H1 (cell line): ENCODE measurements at regions not wholly inside any gene's neighbourhood (a gene's known extent, or its start where the extent isn't known, plus 50 kb on each side); places are given as distances from the start of the nearest gene placed in this dataset.

ENCODE experiments used
- CTCF ChIA-PET: fragments of 300-600 bp; sonication (Branson Sonifier 250); formaldehyde crosslinking; loops from one replicate; lab custom pipeline; 2021; ENCODE audit not compliant: partially characterized antibody; lab: Charles Lee
- POLR2A ChIA-PET: fragments of 300-600 bp; sonication (Branson Sonifier 250); formaldehyde crosslinking; loops from one replicate; lab custom pipeline; 2021; ENCODE audit warnings: inconsistent platforms; ENCODE audit not compliant: partially characterized antibody; lab: Charles Lee
- DNase-seq, 2 experiments: peaks; one replicate each; pipeline versions ENCODE4 v3.0.0 to v3.0.0-alpha.2; 2010 to 2022; ENCODE audit warnings: low spot score in 2 of 2, low read depth in 1 of 2, mixed read lengths in 1 of 2
- FAIRE-seq: peaks from 2 replicates; lab custom pipeline; 2011; peaks lifted over from hg19 to GRCh38; lab: Jason Lieb, UNC
- H2AFZ ChIP-seq: 2 replicates; pipeline ENCODE4 v1.8.1; 2012; ENCODE audit warnings: low read length, inconsistent platforms
- H2AK5ac ChIP-seq: 2 replicates; pipeline ENCODE4 v1.6.1; 2013; ENCODE audit warnings: low read depth, low read length
- H2BK120ac ChIP-seq: replicated peaks from 2 replicates; pipeline ENCODE3; 2013; ENCODE audit warnings: low read depth, low read length, inconsistent platforms
- H2BK12ac ChIP-seq: 2 replicates; pipeline ENCODE4 v1.6.1; 2013; ENCODE audit warnings: low read depth, low read length
- H2BK15ac ChIP-seq: 2 replicates; pipeline ENCODE4 v1.6.1; 2013; ENCODE audit warnings: low read length
- H2BK20ac ChIP-seq: 2 replicates; pipeline ENCODE4 v1.6.1; 2013; ENCODE audit warnings: low read length
- H2BK5ac ChIP-seq: 2 replicates; pipeline ENCODE4 v1.6.1; 2013; ENCODE audit warnings: low read depth, low read length
- H3K14ac ChIP-seq: 2 replicates; pipeline ENCODE4 v1.6.1; 2013; ENCODE audit warnings: inconsistent platforms; ENCODE audit not compliant: insufficient read length
- H3K18ac ChIP-seq: 2 replicates; pipeline ENCODE4 v1.6.1; 2013; ENCODE audit warnings: low read length; ENCODE audit errors: extremely low read depth
- H3K23ac ChIP-seq: 2 replicates; pipeline ENCODE4 v1.6.1; 2013; ENCODE audit warnings: inconsistent platforms; ENCODE audit not compliant: insufficient read length
- H3K23me2 ChIP-seq: 2 replicates; pipeline ENCODE4 v1.6.1; 2013; ENCODE audit warnings: low read depth, low read length
- H3K27ac ChIP-seq: 2 replicates; pipeline ENCODE4 v1.6.1; 2011; ENCODE audit warnings: low read depth, low read length, inconsistent platforms
- H3K27me3 ChIP-seq, 4 experiments: replicated peaks in 1 of 4; 1 replicate in 1 of 4; 2 replicates in 3 of 4; pipeline versions ENCODE4 v1.6.1 to v1.8.1; 2011 to 2013; ENCODE audit warnings: low read length in 3 of 4, mild to moderate bottlenecking in 3 of 4, inconsistent platforms in 2 of 4, mixed read lengths in 2 of 4, moderate library complexity in 1 of 4; ENCODE audit not compliant: control insufficient read depth in 3 of 4, insufficient read depth in 3 of 4; ENCODE audit errors: extremely low read depth in 1 of 4
- H3K36me3 ChIP-seq, 4 experiments: 2 replicates each; pipeline versions ENCODE4 v1.6.1 to v1.8.1; 2011 to 2013; ENCODE audit warnings: mild to moderate bottlenecking in 4 of 4, low read length in 3 of 4, moderate library complexity in 2 of 4, control low read depth in 1 of 4, inconsistent platforms in 1 of 4; ENCODE audit not compliant: insufficient read depth in 4 of 4, control insufficient read depth in 2 of 4
- H3K4ac ChIP-seq: replicated peaks from 2 replicates; pipeline ENCODE3; 2013; ENCODE audit warnings: low read length, low read depth, mixed read lengths, inconsistent platforms; ENCODE audit not compliant: insufficient read length
- H3K4me1 ChIP-seq, 4 experiments: replicated peaks in 1 of 4; 1 replicate in 1 of 4; 2 replicates in 3 of 4; pipeline versions ENCODE4 v1.6.1 to v1.8.1; 2011 to 2013; ENCODE audit warnings: low read length in 3 of 4, inconsistent platforms in 2 of 4, mixed read lengths in 1 of 4; ENCODE audit not compliant: insufficient read depth in 4 of 4, control insufficient read depth in 3 of 4
- H3K4me2 ChIP-seq, 2 experiments: 2 replicates each; pipeline versions ENCODE4 v1.6.1 to v1.8.1; 2011 to 2013; ENCODE audit warnings: low read depth in 2 of 2, low read length in 2 of 2, control low read depth in 1 of 2, inconsistent platforms in 1 of 2, mild to moderate bottlenecking in 1 of 2; ENCODE audit not compliant: insufficient read depth in 1 of 2
- H3K4me3 ChIP-seq, 4 experiments: fragments of 200-600, 300-600 bp in 1 of 4; sonication (generic), shearing (Covaris generic), sonication (Bioruptor Twin) in 1 of 4; 2 replicates each; pipeline versions ENCODE4 v1.5.1 to v1.8.1; 2011 to 2016; ENCODE audit warnings: low read length in 4 of 4, low read depth in 3 of 4, control low read depth in 2 of 4, inconsistent platforms in 2 of 4, mild to moderate bottlenecking in 2 of 4, mixed read lengths in 1 of 4, moderate library complexity in 1 of 4; ENCODE audit not compliant: insufficient read depth in 2 of 4; ENCODE audit errors: extremely low read depth in 1 of 4
- H3K56ac ChIP-seq: replicated peaks from 2 replicates; pipeline ENCODE3; 2013; ENCODE audit warnings: low read depth, mild to moderate bottlenecking, mixed read lengths, low read length, inconsistent platforms; ENCODE audit not compliant: insufficient read length
- H3K79me1 ChIP-seq: 2 replicates; pipeline ENCODE4 v1.6.1; 2013; ENCODE audit warnings: low read depth, low read length, control low read depth
- H3K79me2 ChIP-seq, 2 experiments: 2 replicates each; pipeline versions ENCODE4 v1.6.1 to v1.8.1; 2012 to 2013; ENCODE audit warnings: low read length in 2 of 2, mild to moderate bottlenecking in 2 of 2, inconsistent platforms in 1 of 2; ENCODE audit not compliant: insufficient read depth in 2 of 2, control insufficient read depth in 1 of 2
- H3K9ac ChIP-seq, 4 experiments: replicated peaks in 1 of 4; 1 replicate in 1 of 4; 2 replicates in 3 of 4; pipeline versions ENCODE4 v1.6.1 to v1.8.1; 2011 to 2013; ENCODE audit warnings: low read depth in 3 of 4, low read length in 3 of 4, control low read depth in 2 of 4, mild to moderate bottlenecking in 2 of 4, moderate library complexity in 2 of 4, inconsistent platforms in 1 of 4; ENCODE audit errors: extremely low read depth in 1 of 4
- H3K9me3 ChIP-seq, 2 experiments: 2 replicates each; pipeline versions ENCODE4 v1.6.1 to v1.8.1; 2012 to 2013; ENCODE audit warnings: mild to moderate bottlenecking in 2 of 2, moderate library complexity in 2 of 2, control low read depth in 1 of 2, inconsistent platforms in 1 of 2, low read depth in 1 of 2, low read length in 1 of 2, mixed read lengths in 1 of 2; ENCODE audit not compliant: insufficient read depth in 2 of 2
- H4K20me1 ChIP-seq, 2 experiments: replicated peaks in 1 of 2; 2 replicates each; pipeline versions ENCODE3 to v1.8.1; 2011 to 2013; ENCODE audit warnings: inconsistent platforms in 2 of 2, low read length in 2 of 2, mild to moderate bottlenecking in 1 of 2; ENCODE audit not compliant: insufficient read depth in 2 of 2, control insufficient read depth in 1 of 2
- H4K5ac ChIP-seq: 2 replicates; pipeline ENCODE4 v1.6.1; 2013; ENCODE audit warnings: low read length, low read depth, mixed read lengths, inconsistent platforms; ENCODE audit not compliant: insufficient read length
- H4K8ac ChIP-seq: 2 replicates; pipeline ENCODE4 v1.8.0; 2013; ENCODE audit warnings: mild to moderate bottlenecking, moderate library complexity, low read length, inconsistent platforms; ENCODE audit not compliant: insufficient read depth; ENCODE audit errors: extremely low read depth
- H4K91ac ChIP-seq: replicated peaks from 2 replicates; pipeline ENCODE3; 2013; ENCODE audit warnings: low read length, mixed read lengths, inconsistent platforms; ENCODE audit not compliant: insufficient read length
- CHD1 ChIP-seq: IDR thresholded peaks from 2 replicates; pipeline ENCODE4 v1.6.1; 2012; ENCODE audit warnings: low read depth, low read length, improper control_type of control experiment
- CHD2 ChIP-seq: IDR thresholded peaks from 2 replicates; pipeline ENCODE4 v1.6.1; 2012; ENCODE audit warnings: low read length, improper control_type of control experiment
- CTBP2 ChIP-seq: IDR thresholded peaks from 2 replicates; pipeline ENCODE4 v1.7.0; 2011; ENCODE audit warnings: borderline replicate concordance, mild to moderate bottlenecking, moderate library complexity, mixed read lengths, low read length; ENCODE audit not compliant: insufficient read depth, insufficient read length
- EGR1 ChIP-seq: IDR thresholded peaks from 2 replicates; pipeline ENCODE4 v1.6.1; 2011; ENCODE audit warnings: low read depth, low read length, borderline replicate concordance
- EZH2 ChIP-seq: fragments of 200-600 bp; sonication (generic); IDR thresholded peaks from 2 replicates; pipeline ENCODE4 v1.7.1; 2012; ENCODE audit warnings: low read depth, mild to moderate bottlenecking, moderate library complexity, low read length, inconsistent platforms; ENCODE audit not compliant: severe bottlenecking
- GABPA ChIP-seq: IDR thresholded peaks from 2 replicates; pipeline ENCODE4 v1.6.1; 2011; ENCODE audit warnings: mild to moderate bottlenecking, low read length, moderate library complexity, borderline replicate concordance; ENCODE audit not compliant: insufficient read depth
- MAFK ChIP-seq: IDR thresholded peaks from 2 replicates; pipeline ENCODE4 v1.6.1; 2012; ENCODE audit warnings: low read depth, mild to moderate bottlenecking, improper control_type of control experiment, low read length
- NRF1 ChIP-seq: IDR thresholded peaks from 2 replicates; pipeline ENCODE4 v1.6.1; 2011; ENCODE audit warnings: mild to moderate bottlenecking, low read depth, low read length, improper control_type of control experiment
- RNF2 ChIP-seq: fragments of 200-900, 300-1000 bp; sonication (generic); IDR thresholded peaks from 2 replicates; pipeline ENCODE4 v1.7.1; 2016; ENCODE audit warnings: borderline replicate concordance, low read depth, mild to moderate bottlenecking, antibody characterized with exemption, low read length; ENCODE audit not compliant: poor library complexity, severe bottlenecking; ENCODE audit errors: missing control alignments
- SAP30 ChIP-seq: fragments of 300-600 bp; sonication (generic); IDR thresholded peaks from 2 replicates; pipeline ENCODE4 v1.7.1; 2012; ENCODE audit warnings: low read length, moderate library complexity, mild to moderate bottlenecking, inconsistent platforms; ENCODE audit not compliant: insufficient read depth, insufficient replicate concordance
- SP2 ChIP-seq: IDR thresholded peaks from 2 replicates; pipeline ENCODE4 v1.6.1; 2012; ENCODE audit warnings: mild to moderate bottlenecking, low read length, inconsistent platforms
- SRF ChIP-seq: IDR thresholded peaks from 2 replicates; pipeline ENCODE4 v1.6.1; 2011; ENCODE audit warnings: mild to moderate bottlenecking, low read depth, low read length, moderate library complexity
- TAF1 ChIP-seq: IDR thresholded peaks from 2 replicates; pipeline ENCODE4 v1.6.1; 2011; ENCODE audit warnings: mild to moderate bottlenecking, low read depth, low read length
- WGBS, 2 experiments: shearing (Covaris generic) in 1 of 2; methylation state at CpG; one replicate each; pipeline versions ENCODE4 v1.1.6 to v1.1.7; 2013 to 2015; ENCODE audit warnings: low lambda C conversion rate in 2 of 2, mixed read lengths in 2 of 2, inconsistent platforms in 1 of 2, low coverage in 1 of 2, missing lambda C conversion rate in 1 of 2; ENCODE audit not compliant: insufficient replicate concordance in 2 of 2, insufficient coverage in 1 of 2, insufficient read length in 1 of 2; ENCODE audit errors: extremely low coverage in 1 of 2, missing lambda C conversion rate in 1 of 2; 5-methylcytosine and 5-hydroxymethylcytosine counted together
- TF ChIP-seq, protein P1 (sequence below): IDR thresholded peaks from 2 replicates; pipeline ENCODE4 v1.6.1; 2012; ENCODE audit warnings: inconsistent platforms

DNA sequence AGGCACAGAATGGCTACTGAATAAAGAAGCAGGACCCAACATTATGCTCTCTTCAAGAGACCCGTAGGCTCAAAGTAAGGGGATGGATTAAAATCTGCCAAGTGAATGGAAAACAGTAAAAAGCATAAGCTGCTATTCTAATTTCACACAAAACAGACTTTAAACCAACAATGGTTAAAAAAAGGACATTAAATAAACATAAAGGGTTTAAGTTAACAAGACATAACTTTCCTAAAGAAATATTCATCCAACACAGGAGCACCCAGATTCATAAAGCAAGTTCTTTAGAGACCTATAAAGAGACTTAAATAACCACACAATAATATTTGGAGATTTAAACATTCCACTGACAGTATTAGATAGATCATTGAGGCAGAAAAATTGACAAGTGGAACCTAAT lies 624.5 kb downstream of the RFPL4B start:
- H2BK20ac ChIP-seq = no peak overlapping the region
- no peak overlapping the region for H3K14ac ChIP-seq
- ChIA-PET CTCF (no interaction called here), POLR2A (no interaction called here)
- no peak overlapping the region for H2BK120ac ChIP-seq
- no peak overlapping the region for H3K56ac ChIP-seq
- H3K36me3 ChIP-seq = no peaks in the 10 kb centered on the region
- H3K4me1 ChIP-seq = no peaks in the 10 kb centered on the region
- H3K4me2 ChIP-seq = no peak overlapping the region
- WGBS, 2 experiments = 93% methylated on average over 1 of the region's 1 CpG; no CpG with 5 or more reads in 1 of the 2 experiments
- no peak overlapping the region for H3K27ac ChIP-seq
- no peaks in the 10 kb centered on the region for H3K23me2 ChIP-seq
- no peak overlapping the region for H4K91ac ChIP-seq
- peaks cover 7 to 11% of the 10 kb centered on the region in 2 experiments; a peak in 3 of 4 replicates for H3K9me3 ChIP-seq
- no peak overlapping the region for H2AK5ac ChIP-seq
- H4K8ac ChIP-seq = no peak overlapping the region
- H2BK15ac ChIP-seq = no peak overlapping the region
- no peak overlapping the region for H3K4me3 ChIP-seq
- no peak overlapping the region for H3K4ac ChIP-seq
- no peaks in the 10 kb centered on the region for H3K27me3 ChIP-seq
- H4K5ac ChIP-seq = no peak overlapping the region
- H2AFZ ChIP-seq = no peak overlapping the region
- no peak overlapping the region for H2BK5ac ChIP-seq
- no peak for DNase-seq
- no peaks in the 10 kb centered on the region for H4K20me1 ChIP-seq
- no peaks in the 10 kb centered on the region for H3K79me1 ChIP-seq
- no peaks in the 10 kb centered on the region for H3K79me2 ChIP-seq
- no peak for FAIRE-seq
- H3K18ac ChIP-seq = no peak overlapping the region
- H3K9ac ChIP-seq = no peak overlapping the region
- H2BK12ac ChIP-seq = no peak overlapping the region
- H3K23ac ChIP-seq = no peak overlapping the region
- TF ChIP-seq CHD1 (no peak), SP2 (no peak), CHD2 (no peak), SRF (no peak), MAFK (no peak), EZH2 (no peak), TAF1 (no peak), CTBP2 (no peak), RNF2 (no peak), NRF1 (no peak), GABPA (no peak), SAP30 (no peak), EGR1 (no peak)
- TF ChIP-seq, protein P1, sequence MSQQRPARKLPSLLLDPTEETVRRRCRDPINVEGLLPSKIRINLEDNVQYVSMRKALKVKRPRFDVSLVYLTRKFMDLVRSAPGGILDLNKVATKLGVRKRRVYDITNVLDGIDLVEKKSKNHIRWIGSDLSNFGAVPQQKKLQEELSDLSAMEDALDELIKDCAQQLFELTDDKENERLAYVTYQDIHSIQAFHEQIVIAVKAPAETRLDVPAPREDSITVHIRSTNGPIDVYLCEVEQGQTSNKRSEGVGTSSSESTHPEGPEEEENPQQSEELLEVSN = no peak
